ENCODE measurements at regions not wholly inside any gene's neighbourhood (a gene's known extent, or its start where the extent isn't known, plus 50 kb on each side); places are given as distances from the start of the nearest gene placed in this dataset.
A peak's percentile ranks its signal among the peaks of the same experiment; 100 is the strongest.

- TF ChIP-seq CTCF (conservative IDR thresholded peaks at IDR 0.05; ENCODE audit: low read length) (no peak), EZH2phosphoT487 (IDR thresholded peaks at IDR 0.05; ENCODE audit: borderline replicate concordance) (no peak)
- H3K4me3 ChIP-seq (ENCODE audit: low read length, poor library complexity, severe bottlenecking), result no peak overlapping the region
- no peaks in the 10 kb centered on the region for H3K36me3 ChIP-seq (ENCODE audit: insufficient read depth, low read length)
- H4K20me1 ChIP-seq (ENCODE audit: insufficient read depth, low read length, poor library complexity, severe bottlenecking), result no peaks in the 10 kb centered on the region
- no peak overlapping the region for H3K4me2 ChIP-seq (ENCODE audit: low read depth, low read length, poor library complexity, severe bottlenecking)
- H3K79me2 ChIP-seq (ENCODE audit: insufficient read depth, low read length), result no peaks in the 10 kb centered on the region
- no peaks in the 10 kb centered on the region for H3K9me2 ChIP-seq (replicated peaks; ENCODE audit: low read depth, low read length)
- H3K27me3 ChIP-seq (ENCODE audit: insufficient read depth, low read length, poor library complexity, severe bottlenecking), result no peaks in the 10 kb centered on the region
- H3K4me1 ChIP-seq (ENCODE audit: insufficient read depth, low read length, poor library complexity, severe bottlenecking), result no peaks in the 10 kb centered on the region
- H2AFZ ChIP-seq (ENCODE audit: low read length), result no peak overlapping the region
- H3K9ac ChIP-seq (ENCODE audit: low read depth, low read length, poor library complexity, severe bottlenecking), result no peak overlapping the region
- H3K9me3 ChIP-seq (ENCODE audit: insufficient read depth, low read depth, low read length), result peaks cover 5% of the 10 kb centered on the region; the same call in 1 of the 2 replicates
- H3F3A ChIP-seq (ENCODE audit: low read depth), result no peaks in the 10 kb centered on the region
Measured at GRCh38 chr1:51025374-51025773, 55.3 kb downstream of the CDKN2C start.

GRCh38 chr1:51032936-51033335 lies 62.9 kb downstream of the CDKN2C start:
- Histone ChIP-seq H3K27me3 (ENCODE audit: insufficient read depth, low read length, poor library complexity, severe bottlenecking) (no peaks in the 10 kb centered on the region), H4K20me1 (ENCODE audit: insufficient read depth, low read length, poor library complexity, severe bottlenecking) (no peaks in the 10 kb centered on the region), H3K4me3 (ENCODE audit: low read length, poor library complexity, severe bottlenecking) (no peak overlapping the region), H3F3A (ENCODE audit: low read depth) (no peaks in the 10 kb centered on the region), H3K9me2 (replicated peaks; ENCODE audit: low read depth, low read length) (no peaks in the 10 kb centered on the region), H3K9ac (ENCODE audit: low read depth, low read length, poor library complexity, severe bottlenecking) (no peak overlapping the region), H3K36me3 (ENCODE audit: insufficient read depth, low read length) (no peaks in the 10 kb centered on the region), H3K9me3 (ENCODE audit: insufficient read depth, low read depth, low read length) (no peaks in the 10 kb centered on the region; the same call in 1 of the 2 replicates), H2AFZ (ENCODE audit: low read length) (peak overlapping the region; percentile 20; the same call in 1 of the 2 replicates), H3K4me2 (ENCODE audit: low read depth, low read length, poor library complexity, severe bottlenecking) (no peak overlapping the region), H3K79me2 (ENCODE audit: insufficient read depth, low read length) (no peaks in the 10 kb centered on the region), H3K4me1 (ENCODE audit: insufficient read depth, low read length, poor library complexity, severe bottlenecking) (no peaks in the 10 kb centered on the region)
- TF ChIP-seq CTCF (conservative IDR thresholded peaks at IDR 0.05; ENCODE audit: low read length) (no peak), EZH2phosphoT487 (IDR thresholded peaks at IDR 0.05; ENCODE audit: borderline replicate concordance) (no peak)

- Histone ChIP-seq H3K9me3 (ENCODE audit: insufficient read depth, low read depth, low read length) (peaks cover 19% of the 10 kb centered on the region), H3K9me2 (replicated peaks; ENCODE audit: low read depth, low read length) (no peaks in the 10 kb centered on the region), H3K27me3 (ENCODE audit: insufficient read depth, low read length, poor library complexity, severe bottlenecking) (no peaks in the 10 kb centered on the region), H3K9ac (ENCODE audit: low read depth, low read length, poor library complexity, severe bottlenecking) (no peak overlapping the region), H4K20me1 (ENCODE audit: insufficient read depth, low read length, poor library complexity, severe bottlenecking) (no peaks in the 10 kb centered on the region), H3K4me3 (ENCODE audit: low read length, poor library complexity, severe bottlenecking) (no peak overlapping the region), H3F3A (ENCODE audit: low read depth) (no peaks in the 10 kb centered on the region), H3K4me2 (ENCODE audit: low read depth, low read length, poor library complexity, severe bottlenecking) (no peak overlapping the region), H3K36me3 (ENCODE audit: insufficient read depth, low read length) (no peaks in the 10 kb centered on the region), H2AFZ (ENCODE audit: low read length) (peak overlapping the region; percentile 51), H3K4me1 (ENCODE audit: insufficient read depth, low read length, poor library complexity, severe bottlenecking) (no peaks in the 10 kb centered on the region), H3K79me2 (ENCODE audit: insufficient read depth, low read length) (no peaks in the 10 kb centered on the region)
- TF ChIP-seq EZH2phosphoT487 (IDR thresholded peaks at IDR 0.05; ENCODE audit: borderline replicate concordance) (no peak), CTCF (conservative IDR thresholded peaks at IDR 0.05; ENCODE audit: low read length) (no peak)
Measured at GRCh38 chr1:51044199-51044598, 57.8 kb upstream of the C1orf185 start.

Data from Loucy (cell line).